ENCODE measurements at regions not wholly inside any gene's neighbourhood (a gene's known extent, or its start where the extent isn't known, plus 50 kb on each side); places are given as distances from the start of the nearest gene placed in this dataset.

- TF ChIP-seq, protein P1, sequence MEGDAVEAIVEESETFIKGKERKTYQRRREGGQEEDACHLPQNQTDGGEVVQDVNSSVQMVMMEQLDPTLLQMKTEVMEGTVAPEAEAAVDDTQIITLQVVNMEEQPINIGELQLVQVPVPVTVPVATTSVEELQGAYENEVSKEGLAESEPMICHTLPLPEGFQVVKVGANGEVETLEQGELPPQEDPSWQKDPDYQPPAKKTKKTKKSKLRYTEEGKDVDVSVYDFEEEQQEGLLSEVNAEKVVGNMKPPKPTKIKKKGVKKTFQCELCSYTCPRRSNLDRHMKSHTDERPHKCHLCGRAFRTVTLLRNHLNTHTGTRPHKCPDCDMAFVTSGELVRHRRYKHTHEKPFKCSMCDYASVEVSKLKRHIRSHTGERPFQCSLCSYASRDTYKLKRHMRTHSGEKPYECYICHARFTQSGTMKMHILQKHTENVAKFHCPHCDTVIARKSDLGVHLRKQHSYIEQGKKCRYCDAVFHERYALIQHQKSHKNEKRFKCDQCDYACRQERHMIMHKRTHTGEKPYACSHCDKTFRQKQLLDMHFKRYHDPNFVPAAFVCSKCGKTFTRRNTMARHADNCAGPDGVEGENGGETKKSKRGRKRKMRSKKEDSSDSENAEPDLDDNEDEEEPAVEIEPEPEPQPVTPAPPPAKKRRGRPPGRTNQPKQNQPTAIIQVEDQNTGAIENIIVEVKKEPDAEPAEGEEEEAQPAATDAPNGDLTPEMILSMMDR (IDR thresholded peaks at IDR 0.05) = no peak
- TF ChIP-seq, protein P2, sequence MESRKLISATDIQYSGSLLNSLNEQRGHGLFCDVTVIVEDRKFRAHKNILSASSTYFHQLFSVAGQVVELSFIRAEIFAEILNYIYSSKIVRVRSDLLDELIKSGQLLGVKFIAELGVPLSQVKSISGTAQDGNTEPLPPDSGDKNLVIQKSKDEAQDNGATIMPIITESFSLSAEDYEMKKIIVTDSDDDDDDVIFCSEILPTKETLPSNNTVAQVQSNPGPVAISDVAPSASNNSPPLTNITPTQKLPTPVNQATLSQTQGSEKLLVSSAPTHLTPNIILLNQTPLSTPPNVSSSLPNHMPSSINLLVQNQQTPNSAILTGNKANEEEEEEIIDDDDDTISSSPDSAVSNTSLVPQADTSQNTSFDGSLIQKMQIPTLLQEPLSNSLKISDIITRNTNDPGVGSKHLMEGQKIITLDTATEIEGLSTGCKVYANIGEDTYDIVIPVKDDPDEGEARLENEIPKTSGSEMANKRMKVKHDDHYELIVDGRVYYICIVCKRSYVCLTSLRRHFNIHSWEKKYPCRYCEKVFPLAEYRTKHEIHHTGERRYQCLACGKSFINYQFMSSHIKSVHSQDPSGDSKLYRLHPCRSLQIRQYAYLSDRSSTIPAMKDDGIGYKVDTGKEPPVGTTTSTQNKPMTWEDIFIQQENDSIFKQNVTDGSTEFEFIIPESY (IDR thresholded peaks at IDR 0.05; ENCODE audit: borderline replicate concordance, low read depth) = no peak
- TF ChIP-seq FOXM1 (IDR thresholded peaks at IDR 0.05; ENCODE audit: low read depth) (no peak), POLR2AphosphoS5 (IDR thresholded peaks at IDR 0.05; ENCODE audit: low read depth, low read length) (no peak), FOXJ3 (CRISPR knock-in tag; IDR thresholded peaks at IDR 0.05) (no peak), GATA2 (CRISPR knock-in tag; IDR thresholded peaks at IDR 0.05) (no peak), RXRA (IDR thresholded peaks at IDR 0.05; ENCODE audit: borderline replicate concordance, low read depth) (no peak), MAX (IDR thresholded peaks at IDR 0.05; ENCODE audit: low read depth) (no peak), NRF1 (IDR thresholded peaks at IDR 0.05; ENCODE audit: low read depth, low read length) (no peak), EZH2phosphoT487 (IDR thresholded peaks at IDR 0.05; ENCODE audit: borderline replicate concordance, low read depth) (no peak), TEAD4 (IDR thresholded peaks at IDR 0.05; ENCODE audit: borderline replicate concordance, insufficient read depth) (no peak)
- TF ChIP-seq, protein P3, sequence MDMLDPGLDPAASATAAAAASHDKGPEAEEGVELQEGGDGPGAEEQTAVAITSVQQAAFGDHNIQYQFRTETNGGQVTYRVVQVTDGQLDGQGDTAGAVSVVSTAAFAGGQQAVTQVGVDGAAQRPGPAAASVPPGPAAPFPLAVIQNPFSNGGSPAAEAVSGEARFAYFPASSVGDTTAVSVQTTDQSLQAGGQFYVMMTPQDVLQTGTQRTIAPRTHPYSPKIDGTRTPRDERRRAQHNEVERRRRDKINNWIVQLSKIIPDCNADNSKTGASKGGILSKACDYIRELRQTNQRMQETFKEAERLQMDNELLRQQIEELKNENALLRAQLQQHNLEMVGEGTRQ (IDR thresholded peaks at IDR 0.05; ENCODE audit: borderline replicate concordance, low read depth, low read length) = no peak
Observed at GRCh38 chr6:106895703-106896040, 78.9 kb downstream of the CD24 start.
